HG02852 (cell line): ENCODE measurements at regions not wholly inside any gene's neighbourhood (a gene's known extent, or its start where the extent isn't known, plus 50 kb on each side); places are given as distances from the start of the nearest gene placed in this dataset.
"Not testable (repeated sequence)": the region's sequence is repeated elsewhere in the genome, so short reads cannot be mapped to it uniquely, and the experiment has no call there.

Experiments
- ATAC-seq: cut with Tn5 transposase; IDR thresholded peaks from one replicate; pipeline ENCODE4 v1.9.1; 2021; ENCODE audit warnings: mild to moderate bottlenecking, moderate library complexity; ENCODE audit not compliant: unreplicated experiment

DNA sequence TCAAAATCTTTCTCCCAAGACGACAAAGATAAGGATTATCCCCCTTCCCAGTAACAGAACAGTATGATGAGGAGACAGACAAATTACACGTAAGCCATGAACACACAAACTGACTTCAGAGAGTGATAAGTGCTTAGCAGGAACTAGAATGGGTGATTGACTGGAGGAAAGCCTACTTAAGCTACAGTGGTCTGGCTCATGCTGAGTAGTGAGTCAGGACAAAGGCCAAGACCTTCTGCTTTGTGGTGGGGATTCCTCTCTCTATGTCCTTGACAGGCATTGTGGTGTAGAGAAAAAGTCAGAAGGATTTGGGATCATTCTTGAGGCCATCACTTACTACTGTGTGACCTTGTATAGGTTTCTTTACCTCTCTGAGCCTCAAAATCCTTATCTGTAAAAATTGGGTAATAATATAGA, 381.9 kb upstream of the CCL2 start:
- no peak for ATAC-seq

DNA sequence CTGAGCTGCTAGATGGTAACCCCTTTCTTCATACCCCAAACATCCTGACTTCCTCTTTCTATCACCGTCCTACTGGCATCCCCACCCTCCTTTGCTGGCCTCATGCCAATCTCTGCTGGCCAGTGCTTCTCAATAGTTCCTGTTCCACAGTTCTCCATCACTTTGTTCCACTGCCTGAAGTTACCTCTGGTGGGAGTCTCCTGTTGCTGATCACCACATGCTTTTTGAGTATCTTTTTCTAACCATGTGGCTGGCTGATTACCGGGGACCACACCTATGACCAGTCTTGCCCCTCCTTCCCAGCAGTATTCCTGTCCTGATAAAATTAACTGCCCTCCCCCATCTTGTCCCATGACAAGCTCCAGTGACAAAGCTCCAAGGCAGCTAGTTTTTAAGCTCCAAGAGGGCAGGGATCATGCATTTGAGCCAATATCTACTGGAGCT, 380.4 kb upstream of the CCL2 start:
- ATAC-seq: no peak

DNA sequence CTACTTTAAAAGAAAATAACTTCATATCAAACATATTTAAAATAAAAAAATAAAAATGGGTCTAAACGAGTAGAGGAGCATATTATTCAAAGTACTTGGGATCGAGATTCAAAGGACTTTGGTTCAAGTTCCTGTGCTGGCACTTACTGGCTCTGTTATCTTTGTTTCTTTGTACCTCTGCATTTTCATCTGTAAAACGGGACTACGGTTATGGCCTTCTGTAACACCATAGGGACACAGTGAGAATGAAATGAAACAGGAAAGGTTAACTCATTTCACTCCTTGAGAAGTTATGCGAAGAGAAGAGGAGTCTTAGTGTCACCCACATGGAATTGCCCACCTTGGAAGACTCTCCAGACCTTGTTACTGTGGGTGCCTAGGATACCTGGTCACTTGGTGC, 379.1 kb upstream of the CCL2 start:
- no peak for ATAC-seq

DNA sequence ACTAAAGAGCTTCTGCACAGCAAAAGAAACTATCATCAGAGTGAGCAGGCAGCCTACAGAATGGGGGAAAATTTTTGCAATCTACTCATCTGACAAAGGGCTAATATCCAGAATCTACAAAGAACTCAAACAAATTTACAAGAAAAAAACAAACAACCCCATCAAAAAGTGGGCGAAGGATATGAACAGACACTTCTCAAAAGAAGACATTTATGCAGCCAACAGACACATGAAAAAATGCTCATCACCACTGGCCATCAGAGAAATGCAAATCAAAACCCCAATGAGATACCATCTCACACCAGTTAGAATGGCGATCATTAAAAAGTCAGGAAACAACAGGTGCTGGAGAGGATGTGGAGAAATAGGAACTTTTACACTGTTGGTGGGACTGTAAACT, 372.8 kb upstream of the CCL2 start:
- not testable (repeated sequence) for ATAC-seq

- ATAC-seq: not testable (repeated sequence)
These were observed 372.4 kb upstream of the CCL2 start for GRCh38 chr17:33882677-33883076.

- ATAC-seq: no peak
These were observed 366.6 kb upstream of the CCL2 start for GRCh38 chr17:33888455-33888854.

- no peak for ATAC-seq
These were observed 366.0 kb upstream of the CCL2 start for GRCh38 chr17:33889040-33889439.

GRCh38 chr17:33889766-33890165, 365.3 kb upstream of the CCL2 start:
- ATAC-seq: no peak

DNA sequence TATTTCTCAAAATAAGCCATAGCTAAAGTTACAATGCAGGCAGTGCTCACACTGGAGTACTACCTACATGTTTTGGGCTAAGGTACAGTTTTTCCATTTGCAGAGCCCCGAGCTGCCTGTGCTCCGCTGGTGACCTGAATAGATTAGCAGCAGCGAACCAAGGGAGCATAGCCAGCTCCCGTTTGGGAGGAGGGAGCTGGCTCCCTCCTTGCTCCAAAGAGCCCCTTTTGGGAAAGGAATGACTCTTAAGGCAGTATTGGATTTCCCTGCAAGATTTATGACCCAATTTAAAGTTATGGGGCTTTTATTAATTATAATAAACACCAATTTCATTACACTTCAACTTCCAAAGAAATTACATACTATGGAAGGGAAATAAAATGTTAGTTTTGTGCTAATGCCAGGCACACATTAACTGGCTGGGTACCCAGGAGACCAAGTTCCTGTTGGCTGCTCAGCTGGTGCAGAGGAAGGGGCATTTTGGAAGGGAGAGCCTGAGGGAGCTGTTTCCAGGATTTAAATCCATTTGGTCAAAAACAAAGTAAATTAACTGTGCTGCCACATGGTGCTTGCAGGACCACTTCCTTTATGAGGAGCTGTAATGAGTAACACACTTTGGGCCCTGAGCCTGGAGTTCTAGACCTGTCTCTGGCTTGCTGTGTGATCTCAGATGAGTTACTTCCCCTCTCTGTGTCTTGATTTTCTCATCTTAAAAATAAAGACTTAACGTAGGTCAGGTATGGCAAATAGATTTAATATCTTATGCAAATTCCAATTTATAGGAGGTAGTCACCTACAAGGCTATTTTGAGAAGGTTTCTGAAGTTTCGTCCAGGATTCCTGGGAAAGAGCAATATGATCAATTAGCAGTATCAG, 362.1 kb upstream of the CCL2 start:
- ATAC-seq: no peak

- no peak for ATAC-seq
These were observed 359.6 kb upstream of the CCL2 start for GRCh38 chr17:33895491-33895890.

GRCh38 chr17:33896263-33896662, 358.8 kb upstream of the CCL2 start:
- no peak for ATAC-seq

DNA sequence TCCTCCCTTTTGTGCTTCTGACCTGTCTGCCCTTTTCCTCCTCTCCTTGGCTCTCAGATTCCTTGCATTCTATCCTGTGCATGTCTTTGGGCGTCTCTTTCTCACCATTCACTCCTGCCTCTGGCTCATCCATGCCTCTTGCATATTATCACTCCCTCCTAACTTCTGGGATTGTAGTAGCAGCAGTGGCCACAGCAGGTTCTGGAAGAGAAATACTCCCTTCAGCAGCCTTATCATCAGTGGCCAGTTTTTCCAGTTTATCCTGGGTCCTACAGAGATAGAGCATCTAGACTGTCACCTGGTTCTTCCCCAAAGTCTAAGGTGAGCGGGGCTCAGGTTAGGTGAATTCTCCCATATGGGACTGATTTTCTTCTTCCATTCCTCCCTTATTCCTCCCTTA, 354.0 kb upstream of the CCL2 start:
- no peak for ATAC-seq

DNA sequence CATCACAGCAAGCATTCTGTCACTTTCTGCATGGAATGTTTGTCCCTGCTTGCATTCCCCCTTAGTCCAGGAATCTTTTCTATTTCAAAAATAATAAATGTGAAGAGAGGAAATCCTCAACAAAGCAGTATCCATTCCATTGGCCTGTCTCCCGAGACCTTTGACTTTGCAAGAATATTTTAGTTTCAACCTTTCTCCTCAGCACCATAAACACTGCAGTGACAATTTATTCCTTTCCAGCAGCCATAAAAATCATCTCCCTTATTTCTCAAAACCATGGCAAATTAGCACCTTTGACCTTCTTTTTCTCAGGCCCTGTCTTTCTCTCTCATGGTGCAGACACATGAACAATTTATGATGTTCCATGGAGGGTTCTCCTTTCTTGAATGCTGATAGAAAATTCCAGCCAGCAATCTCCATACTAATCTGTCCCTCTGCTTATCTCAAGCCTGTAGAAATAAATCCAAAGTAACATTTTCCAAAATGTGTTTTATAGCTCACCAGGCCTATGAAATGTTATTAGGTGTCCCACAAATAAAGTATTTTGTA, 352.1 kb upstream of the CCL2 start:
- ATAC-seq: no peak

DNA sequence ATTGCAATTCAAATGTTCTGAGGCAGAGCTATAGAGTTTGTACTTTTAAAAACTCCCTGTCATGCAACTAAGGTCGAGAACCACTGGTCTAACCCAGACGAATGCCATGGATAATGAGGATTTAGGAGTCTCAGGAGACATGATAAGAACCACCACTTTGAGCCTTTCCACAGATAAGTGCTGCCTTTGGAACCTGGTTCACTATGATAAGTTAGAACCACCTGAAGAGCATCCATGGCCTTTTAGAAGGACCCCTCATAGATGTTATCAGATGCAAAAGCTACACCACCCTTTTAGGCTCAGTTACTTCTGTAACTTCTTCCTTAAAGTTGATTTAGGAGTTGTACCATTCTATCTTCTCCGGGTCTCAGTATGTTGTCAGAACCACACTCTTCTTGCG, 350.6 kb upstream of the CCL2 start:
- no peak for ATAC-seq

DNA sequence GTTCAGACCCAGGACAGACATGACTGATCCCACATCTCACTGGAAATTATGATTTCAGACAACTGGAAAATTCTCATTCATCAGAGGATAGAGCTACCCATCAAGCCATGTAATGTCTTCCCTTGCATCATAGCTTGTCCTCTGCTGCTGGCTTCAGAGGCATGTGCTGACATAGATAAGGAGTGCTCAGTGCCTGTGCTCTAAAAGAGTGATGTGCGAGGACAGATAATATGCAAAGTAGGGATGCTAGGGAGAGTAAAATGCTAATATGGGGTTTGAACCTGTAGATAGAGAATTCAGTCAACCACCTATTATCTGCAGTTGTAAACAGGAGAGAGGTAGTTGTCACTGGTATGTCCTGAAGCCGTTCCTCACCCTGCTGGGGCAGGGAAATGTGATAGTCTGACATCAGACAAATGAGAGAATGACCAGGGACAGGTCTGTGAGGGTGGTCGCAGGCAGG, 349.7 kb upstream of the CCL2 start:
- ATAC-seq: no peak

GRCh38 chr17:33908363-33909064, 346.6 kb upstream of the CCL2 start:
- ATAC-seq: no peak

DNA sequence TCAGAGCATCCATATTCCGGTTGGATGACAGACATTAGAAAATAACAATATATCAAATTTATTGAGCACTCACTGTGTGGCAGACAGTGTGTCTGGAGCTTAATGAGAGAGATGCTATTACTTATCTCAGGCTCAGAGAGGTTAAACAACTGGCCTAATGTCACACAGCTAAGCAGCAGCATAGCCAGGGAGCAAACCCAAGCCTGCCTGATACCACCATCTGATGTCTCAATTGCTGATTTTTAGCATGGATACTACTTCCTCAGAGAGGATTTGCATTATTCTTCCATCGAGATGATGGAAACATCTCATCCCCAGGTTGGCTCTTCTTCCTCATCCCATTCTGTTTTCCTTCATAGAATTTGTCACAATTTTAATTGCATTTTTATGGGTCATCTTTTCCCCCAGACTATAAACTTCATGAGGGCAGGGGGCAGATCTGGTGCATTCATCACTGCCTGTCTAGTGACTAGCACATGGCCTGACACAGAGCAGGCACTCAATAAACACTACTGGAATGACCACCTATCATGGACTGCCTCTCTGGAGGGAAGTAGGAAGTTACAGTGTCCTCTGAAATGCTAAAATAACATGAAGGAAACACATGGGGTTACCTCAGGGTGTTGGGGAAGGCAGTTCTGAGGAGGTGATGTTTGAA, 344.8 kb upstream of the CCL2 start:
- ATAC-seq: no peak

DNA sequence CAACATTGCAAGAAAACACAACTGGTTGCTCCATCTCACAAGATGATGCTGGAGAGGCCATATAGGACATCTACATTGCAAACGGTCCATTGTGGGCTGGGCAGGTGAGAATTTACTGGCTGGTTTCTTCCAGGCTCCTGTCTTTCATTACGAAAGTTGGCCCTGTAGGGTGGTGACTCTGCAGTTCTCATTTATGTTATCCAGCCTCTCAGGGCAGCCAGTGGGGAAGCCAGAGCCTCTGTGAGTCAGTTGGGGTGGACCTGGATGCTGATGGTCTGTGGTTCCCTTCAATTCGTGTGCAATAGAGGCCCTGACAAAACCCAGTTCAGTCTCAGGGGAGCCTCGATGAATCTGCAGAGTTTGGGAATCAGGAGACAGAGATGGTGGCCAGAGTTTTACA, 341.0 kb upstream of the CCL2 start:
- no peak for ATAC-seq

DNA sequence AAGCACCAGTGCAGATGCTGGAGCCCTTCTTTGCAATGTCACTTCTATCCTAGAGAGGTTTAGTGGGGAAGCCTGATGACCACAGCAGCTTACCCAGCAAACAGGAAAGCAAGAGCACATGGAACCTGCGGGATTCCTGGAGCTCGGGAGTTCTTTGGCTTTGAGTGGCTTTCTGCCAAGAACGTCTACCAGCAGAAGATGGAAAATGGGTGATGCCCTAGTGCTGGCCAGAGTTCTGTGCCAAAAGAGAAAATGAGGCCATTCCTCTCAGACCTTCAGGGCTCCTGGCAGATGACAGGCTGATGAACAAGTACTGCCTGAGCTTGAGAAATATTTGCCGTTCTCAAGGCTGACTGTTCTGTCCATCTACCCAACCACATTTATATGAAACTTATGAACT, 332.1 kb upstream of the CCL2 start:
- ATAC-seq: no peak

DNA sequence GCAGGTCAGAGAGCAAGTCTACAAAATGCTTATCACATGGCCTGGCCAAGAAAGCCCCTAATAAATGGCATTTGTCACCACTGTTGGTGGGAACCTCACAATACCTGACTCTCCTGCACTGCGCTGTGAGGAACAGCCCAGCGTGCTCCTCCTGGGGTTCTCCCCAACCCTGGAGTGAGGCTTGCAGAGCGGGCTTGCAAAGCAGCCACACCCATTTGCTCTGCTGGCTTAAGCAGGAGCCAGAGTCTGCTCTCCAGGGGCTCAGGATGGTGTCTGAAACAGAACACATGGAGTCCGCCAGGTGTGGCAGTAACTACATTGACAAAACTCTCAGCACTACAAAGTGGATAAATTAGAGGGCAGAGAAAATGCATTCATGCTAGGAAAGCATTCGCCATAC, 331.0 kb upstream of the CCL2 start:
- no peak for ATAC-seq

DNA sequence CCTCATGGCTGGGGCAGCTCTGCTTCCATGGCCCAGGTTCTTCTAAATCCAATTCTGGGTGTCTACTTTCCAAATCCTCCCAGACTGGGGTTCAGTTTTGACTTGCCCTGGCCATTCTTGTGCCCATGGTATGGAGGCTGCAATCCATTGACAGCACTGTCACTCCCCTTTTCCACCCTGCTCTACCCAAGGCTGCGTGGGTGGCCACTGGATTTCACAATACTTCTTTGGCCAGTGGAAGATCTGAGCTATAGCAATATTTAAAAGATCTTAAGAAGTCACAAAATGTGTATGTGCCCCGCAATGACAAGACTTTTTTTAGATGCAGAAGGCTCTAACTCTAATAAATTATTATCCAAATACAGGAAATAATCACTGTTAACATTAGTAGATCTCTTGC, 329.4 kb upstream of the CCL2 start:
- no peak for ATAC-seq
